Sigmoid colon (tissue), 6 donors: ENCODE measurements at regions not wholly inside any gene's neighbourhood (a gene's known extent, or its start where the extent isn't known, plus 50 kb on each side); places are given as distances from the start of the nearest gene placed in this dataset.

Experiments used
- DNase-seq: peaks from one replicate; pipeline ENCODE4 v3.0.0-alpha.2; 2019
- H3K27ac ChIP-seq, 4 donors: fragments of 200-600 bp; sonication (generic); one replicate each; pipeline ENCODE4 v1.5.1; 2016 to 2019; ENCODE audit warnings: mild to moderate bottlenecking in 1 of 4
- H3K27me3 ChIP-seq, 3 donors: fragments of 200-600 bp; sonication (generic); one replicate each; pipeline ENCODE4 v1.5.1; 2019; ENCODE audit warnings: mild to moderate bottlenecking in 1 of 3
- H3K36me3 ChIP-seq, 4 donors: fragments of 200-600 bp; sonication (generic); one replicate each; pipeline ENCODE4 v1.5.1; 2016 to 2019
- H3K4me1 ChIP-seq, 4 donors: fragments of 200-600 bp; sonication (generic); one replicate each; pipeline ENCODE4 v1.5.1; 2017 to 2019
- H3K4me3 ChIP-seq, 4 donors: fragments of 200-600 bp; sonication (generic); one replicate each; pipeline ENCODE4 v1.5.1; 2017 to 2019; ENCODE audit warnings: mild to moderate bottlenecking in 2 of 4, moderate library complexity in 1 of 4
- H3K9me3 ChIP-seq, 4 donors: fragments of 200-600 bp in 3 of 4; sonication (generic) in 3 of 4; one replicate each; pipeline versions ENCODE4 v1.5.1 to v1.6.1; 2013 to 2019
- EP300 ChIP-seq, 4 donors: sonication (generic); formaldehyde crosslinking; IDR thresholded peaks; one replicate each; pipeline ENCODE4 v1.6.1; 2017; ENCODE audit warnings: antibody characterized with exemption in 4 of 4
- POLR2A ChIP-seq, 2 donors: fragments of 450-650 bp; IDR thresholded peaks; one replicate each; pipeline ENCODE4 v1.6.1; 2016; ENCODE audit warnings: antibody characterized with exemption in 2 of 2, mild to moderate bottlenecking in 2 of 2, moderate library complexity in 2 of 2
- POLR2AphosphoS5 ChIP-seq, 4 donors: sonication (generic); formaldehyde crosslinking; IDR thresholded peaks; one replicate each; pipeline ENCODE4 v1.6.1; 2017; ENCODE audit warnings: antibody characterized with exemption in 4 of 4
- WGBS, 2 donors: extraction: QIAGEN DNeasy Blood & Tissue Kit; methylation state at CpG; one replicate each; pipeline ENCODE4 v1.1.7; 2013; 5-methylcytosine and 5-hydroxymethylcytosine counted together
- intact Hi-C: fragments of 100-400 bp; cut with DNase I; formaldehyde crosslinking; loops from one replicate; pipeline ENCODE4 v1.15.1; 2023
- TF ChIP-seq, protein P1 (sequence below), 4 experiments: fragments of 450-650 bp in 3 of 4; fragments of 200-600 bp in 1 of 4; IDR thresholded peaks; one replicate each; pipeline ENCODE4 v1.5.1; 2016 to 2019; ENCODE audit warnings: antibody characterized with exemption in 4 of 4, mild to moderate bottlenecking in 3 of 4, moderate library complexity in 2 of 4
- donor health status: healthy with polysubstance abuse.
- donor health status: healthy.

- DNase-seq, result no peak
- no peaks in the 10 kb centered on the region for H3K9me3 ChIP-seq
- intact Hi-C loops, result no loop called here
- no peak overlapping the region for H3K27ac ChIP-seq
- TF ChIP-seq, protein P1, sequence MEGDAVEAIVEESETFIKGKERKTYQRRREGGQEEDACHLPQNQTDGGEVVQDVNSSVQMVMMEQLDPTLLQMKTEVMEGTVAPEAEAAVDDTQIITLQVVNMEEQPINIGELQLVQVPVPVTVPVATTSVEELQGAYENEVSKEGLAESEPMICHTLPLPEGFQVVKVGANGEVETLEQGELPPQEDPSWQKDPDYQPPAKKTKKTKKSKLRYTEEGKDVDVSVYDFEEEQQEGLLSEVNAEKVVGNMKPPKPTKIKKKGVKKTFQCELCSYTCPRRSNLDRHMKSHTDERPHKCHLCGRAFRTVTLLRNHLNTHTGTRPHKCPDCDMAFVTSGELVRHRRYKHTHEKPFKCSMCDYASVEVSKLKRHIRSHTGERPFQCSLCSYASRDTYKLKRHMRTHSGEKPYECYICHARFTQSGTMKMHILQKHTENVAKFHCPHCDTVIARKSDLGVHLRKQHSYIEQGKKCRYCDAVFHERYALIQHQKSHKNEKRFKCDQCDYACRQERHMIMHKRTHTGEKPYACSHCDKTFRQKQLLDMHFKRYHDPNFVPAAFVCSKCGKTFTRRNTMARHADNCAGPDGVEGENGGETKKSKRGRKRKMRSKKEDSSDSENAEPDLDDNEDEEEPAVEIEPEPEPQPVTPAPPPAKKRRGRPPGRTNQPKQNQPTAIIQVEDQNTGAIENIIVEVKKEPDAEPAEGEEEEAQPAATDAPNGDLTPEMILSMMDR (IDR thresholded peaks at IDR 0.05), result no peak
- TF ChIP-seq POLR2A (IDR thresholded peaks at IDR 0.05) (no peak), EP300 (IDR thresholded peaks at IDR 0.05) (no peak), POLR2AphosphoS5 (IDR thresholded peaks at IDR 0.05) (no peak)
- H3K4me3 ChIP-seq, result no peak overlapping the region
- H3K36me3 ChIP-seq, result no peaks in the 10 kb centered on the region
- no peaks in the 10 kb centered on the region for H3K4me1 ChIP-seq
- 75 to 76% methylated on average over 2 of the region's 2 CpGs for WGBS, 2 donors
- H3K27me3 ChIP-seq, result no peaks in the 10 kb centered on the region
Measured at GRCh38 chr18:61136711-61137251, 196.4 kb upstream of the CDH20 start.

DNA sequence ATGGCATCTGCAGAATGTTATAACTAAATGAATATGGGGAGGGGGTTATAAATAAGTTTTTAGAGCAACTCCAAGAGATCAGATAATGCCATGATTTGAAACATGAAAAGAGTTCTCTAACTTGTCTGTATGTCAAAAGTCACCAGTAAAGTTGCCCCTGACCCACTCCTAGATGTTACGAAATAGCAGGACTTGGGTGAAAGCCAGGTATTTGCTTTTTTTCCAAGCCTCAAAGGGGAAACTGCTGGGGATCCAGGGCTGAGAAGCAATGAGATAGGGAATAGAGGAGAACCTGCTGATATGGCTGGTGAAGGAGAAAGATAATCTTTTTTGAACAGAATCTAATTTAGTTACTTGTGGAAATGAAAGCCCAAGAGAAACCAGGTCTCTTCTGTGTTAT is 191.5 kb upstream of the CDH20 start:
- no peak overlapping the region for H3K27ac ChIP-seq
- no peaks in the 10 kb centered on the region for H3K4me1 ChIP-seq
- H3K27me3 ChIP-seq, result no peaks in the 10 kb centered on the region
- no peak overlapping the region for H3K4me3 ChIP-seq
- no peaks in the 10 kb centered on the region for H3K9me3 ChIP-seq
- TF ChIP-seq POLR2AphosphoS5 (IDR thresholded peaks at IDR 0.05) (no peak), EP300 (IDR thresholded peaks at IDR 0.05) (no peak), POLR2A (IDR thresholded peaks at IDR 0.05) (no peak)
- TF ChIP-seq, protein P1 (IDR thresholded peaks at IDR 0.05), result no peak
- no peaks in the 10 kb centered on the region for H3K36me3 ChIP-seq
- WGBS, 2 donors, result 34 to 74% methylated on average over 1 of the region's 1 CpG
- DNase-seq, result no peak
- intact Hi-C loops, result no loop called here

DNA sequence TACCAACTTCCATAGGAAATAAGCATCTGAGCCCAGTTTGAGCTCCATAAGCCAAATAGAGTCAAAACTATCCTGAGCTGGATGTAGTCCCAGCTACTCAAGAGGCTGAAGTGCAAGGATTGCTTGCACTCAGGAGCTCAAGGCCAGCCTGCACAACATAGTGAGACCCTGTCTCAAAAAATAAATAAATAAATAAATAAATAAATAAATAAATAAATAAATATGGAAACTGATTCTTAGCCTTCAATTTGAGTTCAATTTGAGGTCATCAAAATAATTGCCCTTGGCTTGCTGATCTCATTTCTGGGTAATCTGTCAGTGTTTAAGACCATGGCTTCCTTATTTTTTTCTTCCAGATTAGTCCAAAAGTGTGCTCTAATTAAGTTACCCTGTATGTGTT is 184.9 kb upstream of the CDH20 start:
- H3K27me3 ChIP-seq, result no peaks in the 10 kb centered on the region
- H3K36me3 ChIP-seq, result no peaks in the 10 kb centered on the region
- H3K9me3 ChIP-seq, result no peaks in the 10 kb centered on the region
- H3K27ac ChIP-seq, result no peak overlapping the region
- intact Hi-C loops, result no loop called here
- no peak for DNase-seq
- TF ChIP-seq, protein P1 (IDR thresholded peaks at IDR 0.05), result no peak
- no peak for TF ChIP-seq POLR2AphosphoS5 (IDR thresholded peaks at IDR 0.05)
- no peak for TF ChIP-seq POLR2A (IDR thresholded peaks at IDR 0.05)
- TF ChIP-seq EP300 (IDR thresholded peaks at IDR 0.05), result no peak
- H3K4me1 ChIP-seq, result no peaks in the 10 kb centered on the region
- H3K4me3 ChIP-seq, result no peak overlapping the region

DNA sequence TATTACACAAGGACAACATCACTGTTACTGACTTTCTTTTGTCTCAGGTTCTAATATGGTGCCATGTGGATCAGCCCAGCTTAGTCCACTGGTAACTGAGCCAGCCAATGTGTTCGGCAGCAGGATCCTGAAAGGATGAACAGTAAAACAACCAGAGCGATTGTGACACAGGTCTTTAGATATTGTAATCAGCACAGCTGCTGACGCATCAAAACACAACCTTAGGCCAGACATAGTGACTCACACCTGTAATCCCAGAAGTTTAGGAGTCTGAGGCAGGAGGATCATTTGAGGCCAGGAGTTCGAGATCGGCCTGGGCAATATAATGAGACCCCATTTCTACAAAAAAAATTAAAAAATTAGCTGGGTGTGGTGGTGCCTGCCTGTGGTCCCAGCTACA is 183.4 kb upstream of the CDH20 start:
- TF ChIP-seq EP300 (IDR thresholded peaks at IDR 0.05) (no peak), POLR2A (IDR thresholded peaks at IDR 0.05) (no peak), POLR2AphosphoS5 (IDR thresholded peaks at IDR 0.05) (no peak)
- TF ChIP-seq, protein P1 (IDR thresholded peaks at IDR 0.05), result no peak
- Histone ChIP-seq H3K27me3 (no peaks in the 10 kb centered on the region), H3K36me3 (no peaks in the 10 kb centered on the region), H3K9me3 (no peaks in the 10 kb centered on the region), H3K4me3 (no peak overlapping the region), H3K27ac (no peak overlapping the region), H3K4me1 (no peaks in the 10 kb centered on the region)
- intact Hi-C loops, result no loop called here
- 93 to 95% methylated on average over 5 of the region's 5 CpGs for WGBS, 2 donors
- DNase-seq, result no peak

DNA sequence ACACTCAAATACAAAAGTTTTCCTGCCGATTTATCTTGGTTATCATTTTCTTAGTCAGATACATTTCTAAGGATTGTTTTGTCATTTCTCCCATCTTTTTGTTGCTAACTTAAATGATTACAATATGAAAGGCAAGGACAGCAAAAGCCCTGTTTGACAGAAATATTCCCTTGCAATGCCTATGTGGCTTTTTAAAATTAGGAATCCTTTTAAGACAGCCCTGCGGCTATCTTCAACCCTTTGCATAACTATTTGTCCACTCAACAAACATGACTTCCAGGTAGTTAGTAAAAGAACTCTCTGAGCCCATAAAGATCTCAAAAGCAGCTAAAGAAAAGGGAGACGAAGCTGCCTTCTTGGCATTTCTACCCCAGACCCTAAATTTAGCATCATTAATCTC is 179.7 kb upstream of the CDH20 start:
- Histone ChIP-seq H3K27ac (no peak overlapping the region), H3K4me3 (no peak overlapping the region), H3K27me3 (no peaks in the 10 kb centered on the region), H3K4me1 (no peaks in the 10 kb centered on the region), H3K36me3 (no peaks in the 10 kb centered on the region), H3K9me3 (no peaks in the 10 kb centered on the region)
- WGBS, 2 donors, result 82 to 86% methylated on average over 3 of the region's 3 CpGs
- no peak for DNase-seq
- TF ChIP-seq POLR2A (IDR thresholded peaks at IDR 0.05), result no peak
- no peak for TF ChIP-seq EP300 (IDR thresholded peaks at IDR 0.05)
- TF ChIP-seq, protein P1 (IDR thresholded peaks at IDR 0.05), result no peak
- no peak for TF ChIP-seq POLR2AphosphoS5 (IDR thresholded peaks at IDR 0.05)
- intact Hi-C loops, result no loop called here
